ENCODE measurements at regions not wholly inside any gene's neighbourhood (a gene's known extent, or its start where the extent isn't known, plus 50 kb on each side); places are given as distances from the start of the nearest gene placed in this dataset.

- TF ChIP-seq POLR2A (IDR thresholded peaks at IDR 0.05): no peak
- TF ChIP-seq CTCF (IDR thresholded peaks at IDR 0.05): no peak
- intact Hi-C loops (cut with DNase I; ENCODE audit: low total_unique reads): no loop called here
- Histone ChIP-seq H3K4me1 (no peaks in the 10 kb centered on the region), H3K27ac (peak overlapping the region in 1 of 2 donors; percentile 36), H3K27me3 (no peaks in the 10 kb centered on the region), H3K36me3 (no peaks in the 10 kb centered on the region), H3K4me3 (no peak overlapping the region), H3K9me3 (no peaks in the 10 kb centered on the region)
- DNase-seq: no peak
These were observed 833.0 kb upstream of the ADAMTS5 start for GRCh38 chr21:27799861-27800260.

- Histone ChIP-seq H3K36me3 (no peaks in the 10 kb centered on the region), H3K27me3 (no peaks in the 10 kb centered on the region), H3K4me1 (no peaks in the 10 kb centered on the region), H3K4me3 (no peak overlapping the region), H3K27ac (peak overlapping the region; percentile 21 to 39), H3K9me3 (no peaks in the 10 kb centered on the region)
- TF ChIP-seq CTCF (IDR thresholded peaks at IDR 0.05): no peak
- no peak for TF ChIP-seq POLR2A (IDR thresholded peaks at IDR 0.05)
- DNase-seq: no peak
- intact Hi-C loops (cut with DNase I; ENCODE audit: low total_unique reads): no loop called here
These were observed 829.2 kb upstream of the ADAMTS5 start for GRCh38 chr21:27796106-27796505.

GRCh38 chr21:27795418-27795817 lies 828.5 kb upstream of the ADAMTS5 start:
- DNase-seq: no peak
- no peaks in the 10 kb centered on the region for H3K27me3 ChIP-seq
- intact Hi-C loops (cut with DNase I; ENCODE audit: low total_unique reads): no loop called here
- no peaks in the 10 kb centered on the region for H3K4me1 ChIP-seq
- TF ChIP-seq POLR2A (IDR thresholded peaks at IDR 0.05) (no peak), CTCF (IDR thresholded peaks at IDR 0.05) (no peak)
- H3K36me3 ChIP-seq: no peaks in the 10 kb centered on the region
- no peak overlapping the region for H3K4me3 ChIP-seq
- H3K9me3 ChIP-seq: no peaks in the 10 kb centered on the region
- H3K27ac ChIP-seq: peak overlapping the region; percentile 21 to 39

GRCh38 chr21:27793901-27794300 lies 827.0 kb upstream of the ADAMTS5 start:
- Histone ChIP-seq H3K9me3 (no peaks in the 10 kb centered on the region), H3K27ac (no peak overlapping the region), H3K4me3 (no peak overlapping the region), H3K27me3 (no peaks in the 10 kb centered on the region), H3K36me3 (no peaks in the 10 kb centered on the region), H3K4me1 (no peaks in the 10 kb centered on the region)
- intact Hi-C loops (cut with DNase I; ENCODE audit: low total_unique reads): no loop called here
- no peak for TF ChIP-seq CTCF (IDR thresholded peaks at IDR 0.05)
- TF ChIP-seq POLR2A (IDR thresholded peaks at IDR 0.05): no peak
- DNase-seq: no peak

- intact Hi-C loops (cut with DNase I; ENCODE audit: low total_unique reads): no loop called here
- H3K27me3 ChIP-seq: no peaks in the 10 kb centered on the region
- no peak overlapping the region for H3K4me3 ChIP-seq
- H3K4me1 ChIP-seq: no peaks in the 10 kb centered on the region
- DNase-seq: no peak
- TF ChIP-seq POLR2A (IDR thresholded peaks at IDR 0.05) (no peak), CTCF (IDR thresholded peaks at IDR 0.05) (no peak)
- no peaks in the 10 kb centered on the region for H3K9me3 ChIP-seq
- H3K36me3 ChIP-seq: no peaks in the 10 kb centered on the region
- H3K27ac ChIP-seq: no peak overlapping the region
These were observed 820.2 kb upstream of the ADAMTS5 start for GRCh38 chr21:27787046-27787445.

All from uterus (tissue), 3 donors.